ENCODE measurements at regions not wholly inside any gene's neighbourhood (a gene's known extent, or its start where the extent isn't known, plus 50 kb on each side); places are given as distances from the start of the nearest gene placed in this dataset.

- TF ChIP-seq, protein P1, sequence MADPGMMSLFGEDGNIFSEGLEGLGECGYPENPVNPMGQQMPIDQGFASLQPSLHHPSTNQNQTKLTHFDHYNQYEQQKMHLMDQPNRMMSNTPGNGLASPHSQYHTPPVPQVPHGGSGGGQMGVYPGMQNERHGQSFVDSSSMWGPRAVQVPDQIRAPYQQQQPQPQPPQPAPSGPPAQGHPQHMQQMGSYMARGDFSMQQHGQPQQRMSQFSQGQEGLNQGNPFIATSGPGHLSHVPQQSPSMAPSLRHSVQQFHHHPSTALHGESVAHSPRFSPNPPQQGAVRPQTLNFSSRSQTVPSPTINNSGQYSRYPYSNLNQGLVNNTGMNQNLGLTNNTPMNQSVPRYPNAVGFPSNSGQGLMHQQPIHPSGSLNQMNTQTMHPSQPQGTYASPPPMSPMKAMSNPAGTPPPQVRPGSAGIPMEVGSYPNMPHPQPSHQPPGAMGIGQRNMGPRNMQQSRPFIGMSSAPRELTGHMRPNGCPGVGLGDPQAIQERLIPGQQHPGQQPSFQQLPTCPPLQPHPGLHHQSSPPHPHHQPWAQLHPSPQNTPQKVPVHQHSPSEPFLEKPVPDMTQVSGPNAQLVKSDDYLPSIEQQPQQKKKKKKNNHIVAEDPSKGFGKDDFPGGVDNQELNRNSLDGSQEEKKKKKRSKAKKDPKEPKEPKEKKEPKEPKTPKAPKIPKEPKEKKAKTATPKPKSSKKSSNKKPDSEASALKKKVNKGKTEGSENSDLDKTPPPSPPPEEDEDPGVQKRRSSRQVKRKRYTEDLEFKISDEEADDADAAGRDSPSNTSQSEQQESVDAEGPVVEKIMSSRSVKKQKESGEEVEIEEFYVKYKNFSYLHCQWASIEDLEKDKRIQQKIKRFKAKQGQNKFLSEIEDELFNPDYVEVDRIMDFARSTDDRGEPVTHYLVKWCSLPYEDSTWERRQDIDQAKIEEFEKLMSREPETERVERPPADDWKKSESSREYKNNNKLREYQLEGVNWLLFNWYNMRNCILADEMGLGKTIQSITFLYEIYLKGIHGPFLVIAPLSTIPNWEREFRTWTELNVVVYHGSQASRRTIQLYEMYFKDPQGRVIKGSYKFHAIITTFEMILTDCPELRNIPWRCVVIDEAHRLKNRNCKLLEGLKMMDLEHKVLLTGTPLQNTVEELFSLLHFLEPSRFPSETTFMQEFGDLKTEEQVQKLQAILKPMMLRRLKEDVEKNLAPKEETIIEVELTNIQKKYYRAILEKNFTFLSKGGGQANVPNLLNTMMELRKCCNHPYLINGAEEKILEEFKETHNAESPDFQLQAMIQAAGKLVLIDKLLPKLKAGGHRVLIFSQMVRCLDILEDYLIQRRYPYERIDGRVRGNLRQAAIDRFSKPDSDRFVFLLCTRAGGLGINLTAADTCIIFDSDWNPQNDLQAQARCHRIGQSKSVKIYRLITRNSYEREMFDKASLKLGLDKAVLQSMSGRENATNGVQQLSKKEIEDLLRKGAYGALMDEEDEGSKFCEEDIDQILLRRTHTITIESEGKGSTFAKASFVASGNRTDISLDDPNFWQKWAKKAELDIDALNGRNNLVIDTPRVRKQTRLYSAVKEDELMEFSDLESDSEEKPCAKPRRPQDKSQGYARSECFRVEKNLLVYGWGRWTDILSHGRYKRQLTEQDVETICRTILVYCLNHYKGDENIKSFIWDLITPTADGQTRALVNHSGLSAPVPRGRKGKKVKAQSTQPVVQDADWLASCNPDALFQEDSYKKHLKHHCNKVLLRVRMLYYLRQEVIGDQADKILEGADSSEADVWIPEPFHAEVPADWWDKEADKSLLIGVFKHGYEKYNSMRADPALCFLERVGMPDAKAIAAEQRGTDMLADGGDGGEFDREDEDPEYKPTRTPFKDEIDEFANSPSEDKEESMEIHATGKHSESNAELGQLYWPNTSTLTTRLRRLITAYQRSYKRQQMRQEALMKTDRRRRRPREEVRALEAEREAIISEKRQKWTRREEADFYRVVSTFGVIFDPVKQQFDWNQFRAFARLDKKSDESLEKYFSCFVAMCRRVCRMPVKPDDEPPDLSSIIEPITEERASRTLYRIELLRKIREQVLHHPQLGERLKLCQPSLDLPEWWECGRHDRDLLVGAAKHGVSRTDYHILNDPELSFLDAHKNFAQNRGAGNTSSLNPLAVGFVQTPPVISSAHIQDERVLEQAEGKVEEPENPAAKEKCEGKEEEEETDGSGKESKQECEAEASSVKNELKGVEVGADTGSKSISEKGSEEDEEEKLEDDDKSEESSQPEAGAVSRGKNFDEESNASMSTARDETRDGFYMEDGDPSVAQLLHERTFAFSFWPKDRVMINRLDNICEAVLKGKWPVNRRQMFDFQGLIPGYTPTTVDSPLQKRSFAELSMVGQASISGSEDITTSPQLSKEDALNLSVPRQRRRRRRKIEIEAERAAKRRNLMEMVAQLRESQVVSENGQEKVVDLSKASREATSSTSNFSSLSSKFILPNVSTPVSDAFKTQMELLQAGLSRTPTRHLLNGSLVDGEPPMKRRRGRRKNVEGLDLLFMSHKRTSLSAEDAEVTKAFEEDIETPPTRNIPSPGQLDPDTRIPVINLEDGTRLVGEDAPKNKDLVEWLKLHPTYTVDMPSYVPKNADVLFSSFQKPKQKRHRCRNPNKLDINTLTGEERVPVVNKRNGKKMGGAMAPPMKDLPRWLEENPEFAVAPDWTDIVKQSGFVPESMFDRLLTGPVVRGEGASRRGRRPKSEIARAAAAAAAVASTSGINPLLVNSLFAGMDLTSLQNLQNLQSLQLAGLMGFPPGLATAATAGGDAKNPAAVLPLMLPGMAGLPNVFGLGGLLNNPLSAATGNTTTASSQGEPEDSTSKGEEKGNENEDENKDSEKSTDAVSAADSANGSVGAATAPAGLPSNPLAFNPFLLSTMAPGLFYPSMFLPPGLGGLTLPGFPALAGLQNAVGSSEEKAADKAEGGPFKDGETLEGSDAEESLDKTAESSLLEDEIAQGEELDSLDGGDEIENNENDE (IDR thresholded peaks at IDR 0.05; ENCODE audit: insufficient replicate concordance, low read length): no peak
- TF ChIP-seq JUND (IDR thresholded peaks at IDR 0.05; ENCODE audit: low read length) (no peak), MAX (IDR thresholded peaks at IDR 0.05) (no peak), CEBPB (IDR thresholded peaks at IDR 0.05; ENCODE audit: low read depth, low read length) (no peak), KDM4A (IDR thresholded peaks at IDR 0.05; ENCODE audit: low read depth, low read length, severe bottlenecking) (no peak), KDM1A (IDR thresholded peaks at IDR 0.05; ENCODE audit: borderline replicate concordance, low read length) (no peak), SUZ12 (IDR thresholded peaks at IDR 0.05; ENCODE audit: low read length) (no peak), RAD21 (IDR thresholded peaks at IDR 0.05 in 1 of 2, conservative IDR thresholded peaks at IDR 0.05 in 1 of 2; ENCODE audit: low read depth in 2 of 2, low read length in 2 of 2) (no peak)
These were observed 224.4 kb upstream of the GALNT17 start (continued) for GRCh38 chr7:70907259-70908247.

Data from H1 (cell line).